ENCODE measurements at regions not wholly inside any gene's neighbourhood (a gene's known extent, or its start where the extent isn't known, plus 50 kb on each side); places are given as distances from the start of the nearest gene placed in this dataset.
A peak's percentile ranks its signal among the peaks of the same experiment; 100 is the strongest.

- H3K4me3 Mint-ChIP-seq: peak overlapping the region in 1 of 3 experiments; percentile 8
- peaks cover 46% of the 10 kb centered on the region for H3K4me1 Mint-ChIP-seq
- no peak for TF ChIP-seq CTCF (IDR thresholded peaks at IDR 0.05; ENCODE audit: unreplicated experiment in 3 of 3)
- H3K27me3 Mint-ChIP-seq (ENCODE audit: low read depth): peaks cover 19% of the 10 kb centered on the region
- peak overlapping the region; percentile 19 to 23 (median 21) for H3K27ac Mint-ChIP-seq
- H3K9me3 Mint-ChIP-seq: peaks cover 12% of the 10 kb centered on the region
- peaks cover 6% of the 10 kb centered on the region for H3K36me3 Mint-ChIP-seq (ENCODE audit: low read depth)
Measured at GRCh38 chr21:32131960-32132359, 146.9 kb downstream of the MIS18A start.

GRCh38 chr21:32131164-32131563, 147.7 kb downstream of the MIS18A start:
- Mint-ChIP-seq H3K36me3 (ENCODE audit: low read depth) (peaks cover 6% of the 10 kb centered on the region), H3K27ac (peak overlapping the region in 2 of 3 experiments; percentile 21 to 23), H3K9me3 (peaks cover 12% of the 10 kb centered on the region), H3K4me3 (no peak overlapping the region), H3K4me1 (peaks cover 41% of the 10 kb centered on the region), H3K27me3 (ENCODE audit: low read depth) (peaks cover 16% of the 10 kb centered on the region)
- no peak for TF ChIP-seq CTCF (IDR thresholded peaks at IDR 0.05; ENCODE audit: unreplicated experiment in 3 of 3)

- TF ChIP-seq CTCF (IDR thresholded peaks at IDR 0.05; ENCODE audit: unreplicated experiment in 3 of 3): no peak
- Mint-ChIP-seq H3K4me1 (peaks cover 32% of the 10 kb centered on the region), H3K27me3 (ENCODE audit: low read depth) (peaks cover 9% of the 10 kb centered on the region), H3K27ac (no peak overlapping the region), H3K9me3 (peaks cover 15% of the 10 kb centered on the region), H3K36me3 (ENCODE audit: low read depth) (peaks cover 6% of the 10 kb centered on the region), H3K4me3 (no peak overlapping the region)
Measured at GRCh38 chr21:32130031-32130891, 148.6 kb downstream of the MIS18A start.

GRCh38 chr21:32127081-32127480, 151.8 kb downstream of the MIS18A start:
- no peak for TF ChIP-seq CTCF (IDR thresholded peaks at IDR 0.05; ENCODE audit: unreplicated experiment in 3 of 3)
- Mint-ChIP-seq H3K9me3 (peaks cover 37% of the 10 kb centered on the region), H3K4me1 (peaks cover 12% of the 10 kb centered on the region), H3K4me3 (no peak overlapping the region), H3K27me3 (ENCODE audit: low read depth) (peaks cover 9% of the 10 kb centered on the region), H3K36me3 (ENCODE audit: low read depth) (peaks cover 13% of the 10 kb centered on the region), H3K27ac (no peak overlapping the region)

- Mint-ChIP-seq H3K4me3 (no peak overlapping the region), H3K36me3 (ENCODE audit: low read depth) (peaks cover 8% of the 10 kb centered on the region), H3K4me1 (peaks cover 13% of the 10 kb centered on the region), H3K27me3 (ENCODE audit: low read depth) (no peaks in the 10 kb centered on the region), H3K27ac (peak overlapping the region in 1 of 3 experiments; percentile 48), H3K9me3 (peaks cover 42% of the 10 kb centered on the region)
- TF ChIP-seq CTCF (IDR thresholded peaks at IDR 0.05; ENCODE audit: unreplicated experiment in 3 of 3): no peak
Measured at GRCh38 chr21:32122082-32122481, 156.8 kb downstream of the MIS18A start.

GRCh38 chr21:32120230-32120629, 158.6 kb downstream of the MIS18A start:
- TF ChIP-seq CTCF (IDR thresholded peaks at IDR 0.05; ENCODE audit: unreplicated experiment in 3 of 3): no peak
- peaks cover 35% of the 10 kb centered on the region for H3K9me3 Mint-ChIP-seq
- no peak overlapping the region for H3K4me3 Mint-ChIP-seq
- H3K36me3 Mint-ChIP-seq (ENCODE audit: low read depth): peaks cover 8% of the 10 kb centered on the region
- no peak overlapping the region for H3K27ac Mint-ChIP-seq
- H3K27me3 Mint-ChIP-seq (ENCODE audit: low read depth): no peaks in the 10 kb centered on the region
- H3K4me1 Mint-ChIP-seq: peaks cover 13% of the 10 kb centered on the region
